ENCODE measurements at regions not wholly inside any gene's neighbourhood (a gene's known extent, or its start where the extent isn't known, plus 50 kb on each side); places are given as distances from the start of the nearest gene placed in this dataset.

DNA sequence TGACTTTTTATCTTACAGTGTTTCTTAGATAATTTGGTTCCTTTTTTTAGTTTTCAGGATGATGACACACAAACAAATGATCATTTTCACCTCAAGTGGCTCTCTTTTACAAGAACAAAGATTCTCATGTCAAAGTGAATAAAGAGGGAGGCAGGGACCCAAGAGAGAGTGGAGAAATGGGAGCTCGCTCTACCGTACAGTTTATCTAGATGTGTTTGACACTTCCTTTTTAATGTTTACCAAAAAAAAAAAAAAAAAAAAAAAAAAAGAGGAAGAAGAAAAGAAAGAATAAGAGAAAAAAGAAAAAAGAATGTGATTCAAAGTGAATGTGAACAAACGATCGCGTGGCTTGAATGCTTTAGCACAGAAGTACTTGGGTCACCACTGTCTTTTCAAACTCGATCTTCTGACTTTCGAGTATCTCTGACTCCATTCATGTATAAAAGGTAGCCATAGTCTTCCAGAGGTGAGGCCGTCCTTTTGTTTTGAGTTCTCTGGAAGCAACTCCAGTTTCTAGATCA lies 75.6 kb upstream of the GRXCR1 start:
- intact Hi-C loops (cut with DNase I), result no loop called here
- no peaks in the 10 kb centered on the region for H3K4me1 ChIP-seq
- H3K36me3 ChIP-seq (replicated peaks in 1 of 2; ENCODE audit: insufficient read depth in 1 of 2, low read depth in 2 of 2), result no peaks in the 10 kb centered on the region
- no peaks in the 10 kb centered on the region for H3K27me3 ChIP-seq
- ATAC-seq, result no peak
- H3K4me3 ChIP-seq, result no peak overlapping the region
- 66 to 70% methylated on average over 8 of the region's 8 CpGs for WGBS, 2 donors
- H3K9me3 ChIP-seq, result no peaks in the 10 kb centered on the region
- no peak for TF ChIP-seq POLR2A (IDR thresholded peaks at IDR 0.05)
- TF ChIP-seq, protein P1, sequence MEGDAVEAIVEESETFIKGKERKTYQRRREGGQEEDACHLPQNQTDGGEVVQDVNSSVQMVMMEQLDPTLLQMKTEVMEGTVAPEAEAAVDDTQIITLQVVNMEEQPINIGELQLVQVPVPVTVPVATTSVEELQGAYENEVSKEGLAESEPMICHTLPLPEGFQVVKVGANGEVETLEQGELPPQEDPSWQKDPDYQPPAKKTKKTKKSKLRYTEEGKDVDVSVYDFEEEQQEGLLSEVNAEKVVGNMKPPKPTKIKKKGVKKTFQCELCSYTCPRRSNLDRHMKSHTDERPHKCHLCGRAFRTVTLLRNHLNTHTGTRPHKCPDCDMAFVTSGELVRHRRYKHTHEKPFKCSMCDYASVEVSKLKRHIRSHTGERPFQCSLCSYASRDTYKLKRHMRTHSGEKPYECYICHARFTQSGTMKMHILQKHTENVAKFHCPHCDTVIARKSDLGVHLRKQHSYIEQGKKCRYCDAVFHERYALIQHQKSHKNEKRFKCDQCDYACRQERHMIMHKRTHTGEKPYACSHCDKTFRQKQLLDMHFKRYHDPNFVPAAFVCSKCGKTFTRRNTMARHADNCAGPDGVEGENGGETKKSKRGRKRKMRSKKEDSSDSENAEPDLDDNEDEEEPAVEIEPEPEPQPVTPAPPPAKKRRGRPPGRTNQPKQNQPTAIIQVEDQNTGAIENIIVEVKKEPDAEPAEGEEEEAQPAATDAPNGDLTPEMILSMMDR (IDR thresholded peaks at IDR 0.05), result no peak
- no peak for DNase-seq
- H3K27ac ChIP-seq, result no peak overlapping the region

DNA sequence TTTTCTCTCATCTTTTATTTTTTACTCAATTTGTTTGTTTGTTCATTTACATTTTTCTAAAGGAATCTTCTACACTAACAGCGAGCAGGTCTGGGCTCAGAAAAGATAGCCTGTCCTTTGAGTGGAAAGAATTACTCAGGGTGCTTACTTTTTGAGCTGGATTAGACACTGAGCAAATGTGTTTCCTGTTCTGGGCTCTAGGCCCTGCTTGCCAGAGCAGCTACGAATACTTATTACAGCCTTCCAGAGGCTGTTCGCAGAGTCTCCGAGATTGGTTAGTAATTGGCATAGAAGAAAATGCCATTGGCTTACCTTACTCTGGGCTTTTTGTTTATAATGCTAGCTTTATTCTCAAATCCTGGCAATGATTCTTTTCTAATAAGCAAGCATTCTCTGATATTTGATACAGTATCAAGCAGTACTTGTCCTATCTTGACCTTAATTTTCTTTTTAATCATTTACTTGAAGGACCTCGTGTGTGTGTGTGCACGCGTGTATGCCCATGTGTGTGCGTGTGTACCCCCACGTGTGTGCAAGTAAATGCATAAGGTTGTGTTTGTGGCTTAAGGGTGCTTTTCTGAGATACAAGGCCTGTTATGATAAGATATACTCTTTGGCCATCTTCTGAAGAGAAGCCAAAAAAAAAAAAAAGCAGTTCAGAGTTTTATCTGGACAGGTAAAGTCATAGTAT lies 76.2 kb upstream of the GRXCR1 start:
- Histone ChIP-seq H3K27me3 (no peaks in the 10 kb centered on the region), H3K9me3 (no peaks in the 10 kb centered on the region), H3K27ac (no peak overlapping the region), H3K36me3 (replicated peaks in 1 of 2; ENCODE audit: insufficient read depth in 1 of 2, low read depth in 2 of 2) (no peaks in the 10 kb centered on the region), H3K4me1 (no peaks in the 10 kb centered on the region), H3K4me3 (no peak overlapping the region)
- ATAC-seq, result no peak
- 40 to 58% methylated on average over 9 of the region's 9 CpGs for WGBS, 2 donors
- no peak for DNase-seq
- TF ChIP-seq, protein P1 (IDR thresholded peaks at IDR 0.05), result no peak
- no peak for TF ChIP-seq POLR2A (IDR thresholded peaks at IDR 0.05)
- intact Hi-C loops (cut with DNase I), result no loop called here

DNA sequence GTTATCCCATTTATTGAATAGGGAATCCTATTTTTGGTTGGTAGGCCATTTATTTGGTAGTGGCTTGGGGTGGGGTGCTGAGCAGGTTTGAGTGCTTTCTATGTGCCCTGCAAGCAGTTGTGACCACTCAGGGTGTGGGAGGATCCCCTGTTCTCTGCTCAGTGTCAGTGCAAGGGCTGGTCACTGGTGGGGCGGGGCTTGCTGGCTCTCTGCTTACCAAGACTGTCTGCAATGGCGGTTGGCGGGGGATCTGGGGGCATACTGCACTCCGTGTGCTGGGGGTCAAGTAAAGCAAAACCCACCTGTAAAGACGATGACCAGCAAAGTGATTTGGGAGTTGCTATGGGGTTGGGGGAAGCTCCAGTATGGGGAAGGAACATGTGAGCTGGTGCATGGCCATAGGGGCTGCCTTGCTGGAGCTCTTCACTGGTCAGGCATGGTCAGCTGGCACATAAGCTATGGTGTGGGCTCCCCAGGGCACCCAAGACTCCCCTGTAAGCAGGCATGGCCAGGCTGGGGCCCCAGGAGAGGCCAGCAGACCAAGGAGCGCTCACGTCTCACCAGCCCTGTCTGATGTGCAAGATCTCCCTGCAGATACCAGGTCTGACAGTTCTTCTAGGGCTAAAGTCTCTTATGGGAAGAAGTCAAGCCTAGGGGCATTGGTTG lies 83.0 kb upstream of the GRXCR1 start:
- H3K27me3 ChIP-seq, result no peaks in the 10 kb centered on the region

DNA sequence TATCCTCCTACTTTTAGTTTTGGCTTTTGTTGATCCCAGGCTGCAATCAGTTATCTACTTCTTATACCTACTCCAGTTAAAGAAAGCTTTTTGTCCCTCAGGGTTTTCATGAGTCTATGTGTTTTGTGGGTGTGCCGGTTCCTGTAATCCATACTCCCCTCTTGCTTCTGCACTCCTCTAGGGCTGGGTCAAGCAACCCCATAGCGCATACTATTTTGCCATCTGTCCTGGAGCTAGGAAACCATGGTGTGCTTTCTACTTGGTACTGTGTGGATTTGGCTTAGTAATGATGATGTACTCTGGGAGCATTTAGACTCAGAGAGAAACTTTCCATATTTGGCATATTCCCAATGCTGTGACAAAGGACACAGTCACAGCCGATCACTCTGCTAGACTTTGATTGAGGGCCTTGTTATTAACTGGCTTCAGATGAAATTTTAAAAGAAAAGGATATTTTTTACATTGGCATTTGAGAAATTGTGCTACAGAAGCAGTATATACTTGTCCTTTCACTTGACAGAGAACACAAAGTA lies 86.1 kb upstream of the GRXCR1 start:
- 57 to 72% methylated on average over 3 of the region's 3 CpGs for WGBS, 2 donors
- no peak overlapping the region for H3K4me3 ChIP-seq
- H3K36me3 ChIP-seq (replicated peaks in 1 of 2; ENCODE audit: insufficient read depth in 1 of 2, low read depth in 2 of 2), result no peaks in the 10 kb centered on the region
- DNase-seq (no peak), ATAC-seq (no peak)
- no peaks in the 10 kb centered on the region for H3K4me1 ChIP-seq
- intact Hi-C loops (cut with DNase I), result no loop called here
- no peak for TF ChIP-seq POLR2A (IDR thresholded peaks at IDR 0.05)
- TF ChIP-seq, protein P1 (IDR thresholded peaks at IDR 0.05), result no peak
- no peak overlapping the region for H3K27ac ChIP-seq
- H3K27me3 ChIP-seq, result no peaks in the 10 kb centered on the region
- H3K9me3 ChIP-seq, result peaks cover 0 to 14% (median 0%) of the 10 kb centered on the region in 3 donors

More for the DNA sequence above, 83.0 kb upstream of the GRXCR1 start:
- DNase-seq (no peak), ATAC-seq (no peak)
- TF ChIP-seq POLR2A (IDR thresholded peaks at IDR 0.05), result no peak
- TF ChIP-seq, protein P1 (IDR thresholded peaks at IDR 0.05), result no peak
- intact Hi-C loops (cut with DNase I), result no loop called here
- H3K4me1 ChIP-seq, result no peaks in the 10 kb centered on the region
- no peak overlapping the region for H3K27ac ChIP-seq
- H3K9me3 ChIP-seq, result no peaks in the 10 kb centered on the region
- H3K36me3 ChIP-seq (replicated peaks in 1 of 2; ENCODE audit: insufficient read depth in 1 of 2, low read depth in 2 of 2), result no peaks in the 10 kb centered on the region
- no peak overlapping the region for H3K4me3 ChIP-seq
- WGBS, 2 donors, result 73 to 75% methylated on average over 5 to 7 of the region's 7 CpGs

Measured in body of pancreas (tissue), 4 donors.